A673 (cell line): ENCODE measurements at regions not wholly inside any gene's neighbourhood (a gene's known extent, or its start where the extent isn't known, plus 50 kb on each side); places are given as distances from the start of the nearest gene placed in this dataset.

ENCODE experiments used
- CTCF ChIP-seq: fragments of 300-800, 200-600 bp; sonication (generic); conservative IDR thresholded peaks from 2 replicates; pipeline ENCODE4 v1.5.1; 2017; ENCODE audit warnings: low read depth, mild to moderate bottlenecking, antibody characterized with exemption, low read length, moderate library complexity, mixed read lengths
- EZH2 ChIP-seq: fragments of 200-600 bp; sonication (generic); IDR thresholded peaks from 2 replicates; pipeline ENCODE4 v1.6.1; 2017; ENCODE audit warnings: borderline replicate concordance, low read depth, mild to moderate bottlenecking, mixed read lengths, antibody characterized with exemption, low read length; ENCODE audit not compliant: poor library complexity, severe bottlenecking

- TF ChIP-seq CTCF, result no peak
- TF ChIP-seq EZH2, result no peak
Observed at GRCh38 chr5:155626592-155626991, 613.0 kb downstream of the KIF4B start.
